Tibial nerve (tissue), 4 donors: ENCODE measurements at regions not wholly inside any gene's neighbourhood (a gene's known extent, or its start where the extent isn't known, plus 50 kb on each side); places are given as distances from the start of the nearest gene placed in this dataset.

Experiments used
- EP300 ChIP-seq, 2 donors: sonication (generic); formaldehyde crosslinking; IDR thresholded peaks; one replicate each; pipeline ENCODE4 v1.6.1; 2017; ENCODE audit warnings: antibody characterized with exemption in 2 of 2, mild to moderate bottlenecking in 1 of 2
- TF ChIP-seq, protein P1 (sequence below), 5 experiments: fragments of 200-600 bp in 3 of 5; fragments of 450-650 bp in 2 of 5; sonication (generic) in 3 of 5; IDR thresholded peaks; one replicate each; pipeline ENCODE4 v1.5.1; 2016 to 2019; ENCODE audit warnings: antibody characterized with exemption in 5 of 5, mild to moderate bottlenecking in 3 of 5, moderate library complexity in 2 of 5

DNA sequence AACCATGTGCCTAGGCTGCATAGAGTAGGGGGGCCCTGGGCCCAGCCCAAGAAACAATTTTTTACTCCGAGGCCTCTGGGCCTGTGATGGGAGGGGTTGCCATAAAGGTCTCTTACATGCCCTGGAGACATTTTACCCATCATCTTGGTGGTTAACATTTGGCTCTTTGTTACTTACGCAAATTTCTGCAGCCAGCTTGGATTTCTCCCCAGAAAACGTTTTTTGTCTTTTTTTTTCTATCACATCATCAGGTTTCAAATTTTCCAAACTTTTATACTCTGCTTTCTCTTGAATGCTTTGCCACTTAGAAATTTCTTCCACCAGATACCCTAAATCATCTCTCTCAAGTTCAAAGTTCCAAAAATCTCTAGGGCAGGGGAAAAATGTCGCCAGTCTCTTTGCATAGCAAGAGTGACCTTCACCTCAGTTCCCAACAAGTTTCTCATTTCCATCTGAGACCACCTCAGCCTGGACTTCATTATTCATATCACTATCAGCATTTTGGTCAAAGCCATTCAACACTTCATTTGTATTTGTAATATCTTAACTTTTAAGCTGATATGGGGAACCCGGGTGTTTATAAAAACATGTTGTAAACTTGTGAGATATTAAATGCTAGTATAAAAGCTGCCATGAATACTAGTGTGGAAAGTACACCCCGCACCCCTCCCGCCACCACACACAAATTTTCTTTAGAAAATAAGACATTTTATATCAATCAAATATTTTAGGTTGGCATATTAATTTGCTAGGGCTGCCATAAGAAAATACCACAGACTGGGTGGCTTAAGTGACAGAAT, 56.0 kb upstream of the PLSCR4 start:
- TF ChIP-seq, protein P1, sequence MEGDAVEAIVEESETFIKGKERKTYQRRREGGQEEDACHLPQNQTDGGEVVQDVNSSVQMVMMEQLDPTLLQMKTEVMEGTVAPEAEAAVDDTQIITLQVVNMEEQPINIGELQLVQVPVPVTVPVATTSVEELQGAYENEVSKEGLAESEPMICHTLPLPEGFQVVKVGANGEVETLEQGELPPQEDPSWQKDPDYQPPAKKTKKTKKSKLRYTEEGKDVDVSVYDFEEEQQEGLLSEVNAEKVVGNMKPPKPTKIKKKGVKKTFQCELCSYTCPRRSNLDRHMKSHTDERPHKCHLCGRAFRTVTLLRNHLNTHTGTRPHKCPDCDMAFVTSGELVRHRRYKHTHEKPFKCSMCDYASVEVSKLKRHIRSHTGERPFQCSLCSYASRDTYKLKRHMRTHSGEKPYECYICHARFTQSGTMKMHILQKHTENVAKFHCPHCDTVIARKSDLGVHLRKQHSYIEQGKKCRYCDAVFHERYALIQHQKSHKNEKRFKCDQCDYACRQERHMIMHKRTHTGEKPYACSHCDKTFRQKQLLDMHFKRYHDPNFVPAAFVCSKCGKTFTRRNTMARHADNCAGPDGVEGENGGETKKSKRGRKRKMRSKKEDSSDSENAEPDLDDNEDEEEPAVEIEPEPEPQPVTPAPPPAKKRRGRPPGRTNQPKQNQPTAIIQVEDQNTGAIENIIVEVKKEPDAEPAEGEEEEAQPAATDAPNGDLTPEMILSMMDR (IDR thresholded peaks at IDR 0.05): no peak
- TF ChIP-seq EP300 (IDR thresholded peaks at IDR 0.05): no peak
